Activated CD8-positive, alpha-beta T cell treated with anti-CD3 and anti-CD28 coated beads for 36 hours (primary cell): ENCODE measurements at regions not wholly inside any gene's neighbourhood (a gene's known extent, or its start where the extent isn't known, plus 50 kb on each side); places are given as distances from the start of the nearest gene placed in this dataset.

Experiments
- ATAC-seq: fragments of 200-7000 bp; cut with Tn5 transposase; one replicate; pipeline ENCODE4 v1.10.0; 2021; ENCODE audit warnings: mild to moderate bottlenecking, moderate library complexity
- CTCF ChIA-PET: fragments of 350-600 bp; sonication (Branson Sonifier 250); formaldehyde crosslinking; loops from one replicate; lab custom pipeline; 2021; ENCODE audit warnings: antibody characterized with exemption; lab: Charles Lee
- POLR2A ChIA-PET: fragments of 350-600 bp; sonication (Branson Sonifier 250); formaldehyde crosslinking; loops from one replicate; lab custom pipeline; 2021; ENCODE audit warnings: antibody characterized with exemption; lab: Charles Lee
- DNase-seq: peaks from one replicate; pipeline ENCODE4 v3.0.0-alpha.2; 2020
- H3K27ac Mint-ChIP-seq: one replicate; pipeline ENCODE4 v1.8.0; 2021; ENCODE audit warnings: mild to moderate bottlenecking, mixed read lengths
- H3K27me3 Mint-ChIP-seq: one replicate; pipeline ENCODE4 v1.8.0; 2021; ENCODE audit warnings: mixed read lengths
- H3K36me3 Mint-ChIP-seq: one replicate; pipeline ENCODE4 v1.8.0; 2021; ENCODE audit warnings: low read depth, mixed read lengths
- H3K4me1 Mint-ChIP-seq: one replicate; pipeline ENCODE4 v1.8.0; 2021; ENCODE audit warnings: low read depth, mixed read lengths
- H3K4me3 Mint-ChIP-seq: one replicate; pipeline ENCODE4 v1.8.0; 2021; ENCODE audit warnings: mild to moderate bottlenecking, moderate library complexity, mixed read lengths
- H3K9me3 Mint-ChIP-seq: one replicate; pipeline ENCODE4 v1.8.0; 2021; ENCODE audit warnings: mixed read lengths
- intact Hi-C: fragments of 100-400 bp; cut with micrococcal nuclease; formaldehyde crosslinking; loops from one replicate; pipeline ENCODE4 v1.10.0; 2022
- TF ChIP-seq, protein P1 (sequence below): fragments of 200-600 bp; IDR thresholded peaks from one replicate; pipeline ENCODE4 v1.8.0; 2022; ENCODE audit warnings: antibody characterized with exemption, mild to moderate bottlenecking

DNA sequence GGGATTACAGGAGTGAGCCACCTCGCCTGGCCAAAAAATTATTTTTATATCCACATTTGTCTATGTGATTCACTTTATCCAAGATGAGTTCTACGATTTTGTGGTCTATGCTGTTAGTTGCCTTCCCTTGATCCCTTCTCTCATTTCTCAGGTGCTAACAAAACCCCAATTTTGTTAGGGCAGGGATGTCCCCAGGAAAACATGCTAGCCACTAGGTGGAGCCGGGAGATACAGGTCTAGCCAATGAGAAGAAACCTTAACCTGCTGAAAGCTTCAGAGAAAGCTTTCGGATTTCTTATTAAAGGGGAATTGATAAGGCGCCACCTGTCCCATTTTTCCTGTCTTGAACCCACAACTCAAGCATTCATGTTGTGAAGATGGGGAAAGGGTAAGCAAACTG, 167.4 kb upstream of the OLIG3 start:
- peaks cover under 1% of the 10 kb centered on the region for H3K36me3 Mint-ChIP-seq
- TF ChIP-seq, protein P1, sequence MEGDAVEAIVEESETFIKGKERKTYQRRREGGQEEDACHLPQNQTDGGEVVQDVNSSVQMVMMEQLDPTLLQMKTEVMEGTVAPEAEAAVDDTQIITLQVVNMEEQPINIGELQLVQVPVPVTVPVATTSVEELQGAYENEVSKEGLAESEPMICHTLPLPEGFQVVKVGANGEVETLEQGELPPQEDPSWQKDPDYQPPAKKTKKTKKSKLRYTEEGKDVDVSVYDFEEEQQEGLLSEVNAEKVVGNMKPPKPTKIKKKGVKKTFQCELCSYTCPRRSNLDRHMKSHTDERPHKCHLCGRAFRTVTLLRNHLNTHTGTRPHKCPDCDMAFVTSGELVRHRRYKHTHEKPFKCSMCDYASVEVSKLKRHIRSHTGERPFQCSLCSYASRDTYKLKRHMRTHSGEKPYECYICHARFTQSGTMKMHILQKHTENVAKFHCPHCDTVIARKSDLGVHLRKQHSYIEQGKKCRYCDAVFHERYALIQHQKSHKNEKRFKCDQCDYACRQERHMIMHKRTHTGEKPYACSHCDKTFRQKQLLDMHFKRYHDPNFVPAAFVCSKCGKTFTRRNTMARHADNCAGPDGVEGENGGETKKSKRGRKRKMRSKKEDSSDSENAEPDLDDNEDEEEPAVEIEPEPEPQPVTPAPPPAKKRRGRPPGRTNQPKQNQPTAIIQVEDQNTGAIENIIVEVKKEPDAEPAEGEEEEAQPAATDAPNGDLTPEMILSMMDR = peak; percentile 32
- no peak overlapping the region for H3K4me3 Mint-ChIP-seq
- H3K9me3 Mint-ChIP-seq = no peaks in the 10 kb centered on the region
- H3K4me1 Mint-ChIP-seq = peaks cover 22% of the 10 kb centered on the region
- intact Hi-C loops = no loop called here
- CTCF ChIA-PET = interaction anchor here (0.7 to 8.0 kb wide), 18 partner anchors 9 to 447 kb away, joined by 3 to 50 read pairs (median 4); no protein-coding TSS in a partner anchor
- H3K27ac Mint-ChIP-seq = no peak overlapping the region
- POLR2A ChIA-PET = interaction anchor here (0.6 to 0.9 kb wide), 4 partner anchors 14 to 259 kb away, joined by 3 to 4 read pairs (median 3); no protein-coding TSS in a partner anchor
- DNase-seq (peak; percentile 71), ATAC-seq (no peak)
- peaks cover 2% of the 10 kb centered on the region for H3K27me3 Mint-ChIP-seq

GRCh38 chr6:137664183-137664582, 170.0 kb upstream of the OLIG3 start:
- H3K27ac Mint-ChIP-seq = no peak overlapping the region
- ATAC-seq = no peak
- no peak for DNase-seq
- no peak overlapping the region for H3K4me3 Mint-ChIP-seq
- no peaks in the 10 kb centered on the region for H3K9me3 Mint-ChIP-seq
- intact Hi-C loops = no loop called here
- no peaks in the 10 kb centered on the region for H3K36me3 Mint-ChIP-seq
- H3K4me1 Mint-ChIP-seq = peaks cover 8% of the 10 kb centered on the region
- TF ChIP-seq, protein P1 = no peak
- CTCF ChIA-PET = interaction anchor here (1.4 to 8.0 kb wide), 3 partner anchors 12 to 44 kb away, joined by 4 to 50 read pairs (median 6); no protein-coding TSS in a partner anchor
- H3K27me3 Mint-ChIP-seq = peaks cover 2% of the 10 kb centered on the region
- POLR2A ChIA-PET = interaction anchor here (1.2 kb wide), 1 partner anchor 35 kb away, joined by 3 read pairs; no protein-coding TSS in a partner anchor

- intact Hi-C loops = no loop called here
- H3K27ac Mint-ChIP-seq = no peak overlapping the region
- peaks cover 8% of the 10 kb centered on the region for H3K4me1 Mint-ChIP-seq
- no peaks in the 10 kb centered on the region for H3K9me3 Mint-ChIP-seq
- DNase-seq (no peak), ATAC-seq (no peak)
- ChIA-PET POLR2A (interaction anchor here (1.2 kb wide), 1 partner anchor 76 kb away, joined by 3 read pairs; no protein-coding TSS in a partner anchor), CTCF (interaction anchor here (1.8 to 8.0 kb wide), 4 partner anchors 11 to 39 kb away, joined by 6 to 50 read pairs (median 6); no protein-coding TSS in a partner anchor)
- no peak overlapping the region for H3K4me3 Mint-ChIP-seq
- H3K27me3 Mint-ChIP-seq = peaks cover 2% of the 10 kb centered on the region
- TF ChIP-seq, protein P1 = no peak
- H3K36me3 Mint-ChIP-seq = no peaks in the 10 kb centered on the region
These were observed 171.2 kb upstream of the OLIG3 start for GRCh38 chr6:137665342-137665934.

DNA sequence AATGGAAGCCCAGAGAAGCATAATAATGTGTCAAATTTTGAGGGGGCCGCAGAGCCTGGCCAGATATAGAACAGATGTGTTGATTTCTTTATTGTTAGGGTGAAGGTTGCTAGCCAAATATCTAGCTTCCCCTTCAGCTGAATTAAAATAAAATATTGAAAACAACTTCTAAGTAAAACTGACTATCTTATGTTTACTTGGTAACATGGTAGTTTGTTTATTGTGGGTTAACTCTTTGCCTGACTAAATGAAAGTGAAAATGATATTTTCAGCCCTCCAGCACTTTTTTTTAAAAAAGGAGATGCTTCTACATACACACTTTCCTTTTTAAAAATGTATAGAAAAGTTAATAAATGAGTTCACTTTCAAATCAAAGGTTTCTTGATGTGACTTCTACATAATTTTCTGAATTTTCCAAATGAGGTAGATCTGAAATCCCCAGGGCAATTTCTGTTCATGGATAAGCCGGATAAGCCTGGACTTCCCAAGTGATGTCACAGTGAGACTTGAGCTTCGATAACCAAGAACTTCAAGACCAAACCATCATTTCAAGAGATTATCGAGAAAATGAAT, 172.1 kb upstream of the OLIG3 start:
- intact Hi-C loops = no loop called here
- Mint-ChIP-seq H3K4me1 (peaks cover 8% of the 10 kb centered on the region), H3K4me3 (peak overlapping the region; percentile 38), H3K27ac (peak overlapping the region; percentile 9), H3K36me3 (no peaks in the 10 kb centered on the region), H3K27me3 (peaks cover 6% of the 10 kb centered on the region), H3K9me3 (peaks cover 4% of the 10 kb centered on the region)
- TF ChIP-seq, protein P1 = no peak
- ATAC-seq = peak; percentile 42
- DNase-seq = no peak
- POLR2A ChIA-PET = interaction anchor here (1.2 kb wide), 1 partner anchor 75 kb away, joined by 3 read pairs; no protein-coding TSS in a partner anchor
- CTCF ChIA-PET = interaction anchor here (1.7 to 8.0 kb wide), 5 partner anchors 10 to 38 kb away, joined by 4 to 50 read pairs (median 6); no protein-coding TSS in a partner anchor

DNA sequence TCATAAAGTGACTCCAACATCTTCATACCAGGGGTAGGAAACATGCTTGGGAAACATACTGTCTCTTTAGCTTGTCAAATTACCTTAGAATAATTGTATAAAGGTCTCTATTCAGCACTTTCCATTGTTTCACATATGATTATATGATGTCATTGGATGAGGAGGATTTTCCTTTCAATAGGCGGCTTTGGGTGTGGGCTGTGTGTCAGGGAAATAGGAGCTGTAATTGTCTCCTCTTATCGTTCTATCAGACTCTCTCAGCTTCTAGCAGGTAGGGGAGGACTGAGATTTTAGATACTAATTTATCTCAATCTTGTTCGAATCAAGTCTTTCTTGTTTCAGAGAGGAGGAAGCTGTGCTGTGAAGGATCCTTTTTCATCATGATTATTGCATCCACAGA, 179.4 kb upstream of the OLIG3 start:
- peaks cover 23% of the 10 kb centered on the region for H3K4me1 Mint-ChIP-seq
- H3K4me3 Mint-ChIP-seq = no peak overlapping the region
- CTCF ChIA-PET = no interaction called here
- DNase-seq = no peak
- no peak overlapping the region for H3K27ac Mint-ChIP-seq
- TF ChIP-seq, protein P1 = no peak
- POLR2A ChIA-PET = no interaction called here
- H3K9me3 Mint-ChIP-seq = peaks cover 4% of the 10 kb centered on the region
- peaks cover 10% of the 10 kb centered on the region for H3K27me3 Mint-ChIP-seq
- intact Hi-C loops = no loop called here
- ATAC-seq = no peak
- no peaks in the 10 kb centered on the region for H3K36me3 Mint-ChIP-seq
